ENCODE measurements at regions not wholly inside any gene's neighbourhood (a gene's known extent, or its start where the extent isn't known, plus 50 kb on each side); places are given as distances from the start of the nearest gene placed in this dataset.

- TF ChIP-seq, protein P1, sequence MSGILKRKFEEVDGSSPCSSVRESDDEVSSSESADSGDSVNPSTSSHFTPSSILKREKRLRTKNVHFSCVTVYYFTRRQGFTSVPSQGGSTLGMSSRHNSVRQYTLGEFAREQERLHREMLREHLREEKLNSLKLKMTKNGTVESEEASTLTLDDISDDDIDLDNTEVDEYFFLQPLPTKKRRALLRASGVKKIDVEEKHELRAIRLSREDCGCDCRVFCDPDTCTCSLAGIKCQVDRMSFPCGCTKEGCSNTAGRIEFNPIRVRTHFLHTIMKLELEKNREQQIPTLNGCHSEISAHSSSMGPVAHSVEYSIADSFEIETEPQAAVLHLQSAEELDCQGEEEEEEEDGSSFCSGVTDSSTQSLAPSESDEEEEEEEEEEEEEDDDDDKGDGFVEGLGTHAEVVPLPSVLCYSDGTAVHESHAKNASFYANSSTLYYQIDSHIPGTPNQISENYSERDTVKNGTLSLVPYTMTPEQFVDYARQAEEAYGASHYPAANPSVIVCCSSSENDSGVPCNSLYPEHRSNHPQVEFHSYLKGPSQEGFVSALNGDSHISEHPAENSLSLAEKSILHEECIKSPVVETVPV (CRISPR knock-in tag; IDR thresholded peaks at IDR 0.05) = no peak
- no peak for TF ChIP-seq ARNTL (CRISPR knock-in tag; IDR thresholded peaks at IDR 0.05; ENCODE audit: borderline replicate concordance, low read depth)
- TF ChIP-seq ZFP30 (CRISPR knock-in tag; IDR thresholded peaks at IDR 0.05) = no peak
- no peak for TF ChIP-seq ZNF8 (CRISPR knock-in tag; IDR thresholded peaks at IDR 0.05)
- TF ChIP-seq, protein P2, sequence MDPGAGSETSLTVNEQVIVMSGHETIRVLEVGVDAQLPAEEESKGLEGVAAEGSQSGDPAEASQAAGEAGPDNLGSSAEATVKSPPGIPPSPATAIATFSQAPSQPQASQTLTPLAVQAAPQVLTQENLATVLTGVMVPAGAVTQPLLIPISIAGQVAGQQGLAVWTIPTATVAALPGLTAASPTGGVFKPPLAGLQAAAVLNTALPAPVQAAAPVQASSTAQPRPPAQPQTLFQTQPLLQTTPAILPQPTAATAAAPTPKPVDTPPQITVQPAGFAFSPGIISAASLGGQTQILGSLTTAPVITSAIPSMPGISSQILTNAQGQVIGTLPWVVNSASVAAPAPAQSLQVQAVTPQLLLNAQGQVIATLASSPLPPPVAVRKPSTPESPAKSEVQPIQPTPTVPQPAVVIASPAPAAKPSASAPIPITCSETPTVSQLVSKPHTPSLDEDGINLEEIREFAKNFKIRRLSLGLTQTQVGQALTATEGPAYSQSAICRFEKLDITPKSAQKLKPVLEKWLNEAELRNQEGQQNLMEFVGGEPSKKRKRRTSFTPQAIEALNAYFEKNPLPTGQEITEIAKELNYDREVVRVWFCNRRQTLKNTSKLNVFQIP (CRISPR knock-in tag; IDR thresholded peaks at IDR 0.05; ENCODE audit: borderline replicate concordance, low read depth) = no peak
- TF ChIP-seq ZC3H10 (CRISPR knock-in tag; IDR thresholded peaks at IDR 0.05) = no peak
- TF ChIP-seq, protein P3, sequence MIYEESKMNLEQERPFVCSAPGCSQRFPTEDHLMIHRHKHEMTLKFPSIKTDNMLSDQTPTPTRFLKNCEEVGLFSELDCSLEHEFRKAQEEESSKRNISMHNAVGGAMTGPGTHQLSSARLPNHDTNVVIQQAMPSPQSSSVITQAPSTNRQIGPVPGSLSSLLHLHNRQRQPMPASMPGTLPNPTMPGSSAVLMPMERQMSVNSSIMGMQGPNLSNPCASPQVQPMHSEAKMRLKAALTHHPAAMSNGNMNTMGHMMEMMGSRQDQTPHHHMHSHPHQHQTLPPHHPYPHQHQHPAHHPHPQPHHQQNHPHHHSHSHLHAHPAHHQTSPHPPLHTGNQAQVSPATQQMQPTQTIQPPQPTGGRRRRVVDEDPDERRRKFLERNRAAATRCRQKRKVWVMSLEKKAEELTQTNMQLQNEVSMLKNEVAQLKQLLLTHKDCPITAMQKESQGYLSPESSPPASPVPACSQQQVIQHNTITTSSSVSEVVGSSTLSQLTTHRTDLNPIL (CRISPR knock-in tag; IDR thresholded peaks at IDR 0.05; ENCODE audit: low read depth) = no peak
- TF ChIP-seq SNAI2 (CRISPR knock-in tag; IDR thresholded peaks at IDR 0.05) = no peak
- no peak for TF ChIP-seq ZNF70 (CRISPR knock-in tag; IDR thresholded peaks at IDR 0.05)
- TF ChIP-seq, protein P4, sequence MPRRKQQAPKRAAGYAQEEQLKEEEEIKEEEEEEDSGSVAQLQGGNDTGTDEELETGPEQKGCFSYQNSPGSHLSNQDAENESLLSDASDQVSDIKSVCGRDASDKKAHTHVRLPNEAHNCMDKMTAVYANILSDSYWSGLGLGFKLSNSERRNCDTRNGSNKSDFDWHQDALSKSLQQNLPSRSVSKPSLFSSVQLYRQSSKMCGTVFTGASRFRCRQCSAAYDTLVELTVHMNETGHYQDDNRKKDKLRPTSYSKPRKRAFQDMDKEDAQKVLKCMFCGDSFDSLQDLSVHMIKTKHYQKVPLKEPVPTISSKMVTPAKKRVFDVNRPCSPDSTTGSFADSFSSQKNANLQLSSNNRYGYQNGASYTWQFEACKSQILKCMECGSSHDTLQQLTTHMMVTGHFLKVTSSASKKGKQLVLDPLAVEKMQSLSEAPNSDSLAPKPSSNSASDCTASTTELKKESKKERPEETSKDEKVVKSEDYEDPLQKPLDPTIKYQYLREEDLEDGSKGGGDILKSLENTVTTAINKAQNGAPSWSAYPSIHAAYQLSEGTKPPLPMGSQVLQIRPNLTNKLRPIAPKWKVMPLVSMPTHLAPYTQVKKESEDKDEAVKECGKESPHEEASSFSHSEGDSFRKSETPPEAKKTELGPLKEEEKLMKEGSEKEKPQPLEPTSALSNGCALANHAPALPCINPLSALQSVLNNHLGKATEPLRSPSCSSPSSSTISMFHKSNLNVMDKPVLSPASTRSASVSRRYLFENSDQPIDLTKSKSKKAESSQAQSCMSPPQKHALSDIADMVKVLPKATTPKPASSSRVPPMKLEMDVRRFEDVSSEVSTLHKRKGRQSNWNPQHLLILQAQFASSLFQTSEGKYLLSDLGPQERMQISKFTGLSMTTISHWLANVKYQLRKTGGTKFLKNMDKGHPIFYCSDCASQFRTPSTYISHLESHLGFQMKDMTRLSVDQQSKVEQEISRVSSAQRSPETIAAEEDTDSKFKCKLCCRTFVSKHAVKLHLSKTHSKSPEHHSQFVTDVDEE (CRISPR knock-in tag; IDR thresholded peaks at IDR 0.05) = no peak
- no peak for TF ChIP-seq RARB (CRISPR knock-in tag; IDR thresholded peaks at IDR 0.05)
- TF ChIP-seq, protein P5, sequence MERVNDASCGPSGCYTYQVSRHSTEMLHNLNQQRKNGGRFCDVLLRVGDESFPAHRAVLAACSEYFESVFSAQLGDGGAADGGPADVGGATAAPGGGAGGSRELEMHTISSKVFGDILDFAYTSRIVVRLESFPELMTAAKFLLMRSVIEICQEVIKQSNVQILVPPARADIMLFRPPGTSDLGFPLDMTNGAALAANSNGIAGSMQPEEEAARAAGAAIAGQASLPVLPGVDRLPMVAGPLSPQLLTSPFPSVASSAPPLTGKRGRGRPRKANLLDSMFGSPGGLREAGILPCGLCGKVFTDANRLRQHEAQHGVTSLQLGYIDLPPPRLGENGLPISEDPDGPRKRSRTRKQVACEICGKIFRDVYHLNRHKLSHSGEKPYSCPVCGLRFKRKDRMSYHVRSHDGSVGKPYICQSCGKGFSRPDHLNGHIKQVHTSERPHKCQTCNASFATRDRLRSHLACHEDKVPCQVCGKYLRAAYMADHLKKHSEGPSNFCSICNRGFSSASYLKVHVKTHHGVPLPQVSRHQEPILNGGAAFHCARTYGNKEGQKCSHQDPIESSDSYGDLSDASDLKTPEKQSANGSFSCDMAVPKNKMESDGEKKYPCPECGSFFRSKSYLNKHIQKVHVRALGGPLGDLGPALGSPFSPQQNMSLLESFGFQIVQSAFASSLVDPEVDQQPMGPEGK (CRISPR knock-in tag; IDR thresholded peaks at IDR 0.05; ENCODE audit: borderline replicate concordance) = no peak
- TF ChIP-seq ESRRG (CRISPR knock-in tag; IDR thresholded peaks at IDR 0.05) = no peak
- no peak for TF ChIP-seq PPARA (CRISPR knock-in tag; IDR thresholded peaks at IDR 0.05; ENCODE audit: borderline replicate concordance)
- TF ChIP-seq OSR1 (CRISPR knock-in tag; IDR thresholded peaks at IDR 0.05) = no peak
- TF ChIP-seq TOX (CRISPR knock-in tag; IDR thresholded peaks at IDR 0.05; ENCODE audit: borderline replicate concordance) = no peak
- TF ChIP-seq BACH2 (CRISPR knock-in tag; IDR thresholded peaks at IDR 0.05; ENCODE audit: borderline replicate concordance) = no peak
- TF ChIP-seq ISL1 (CRISPR knock-in tag; IDR thresholded peaks at IDR 0.05) = no peak
- TF ChIP-seq ZFP3 (CRISPR knock-in tag; IDR thresholded peaks at IDR 0.05) = no peak
- ATAC-seq = no peak
Measured at GRCh38 chr2:190150413-190150812, 87.9 kb upstream of the MSTN start.

- no peak for ATAC-seq
- TF ChIP-seq ZNF8 (CRISPR knock-in tag; IDR thresholded peaks at IDR 0.05) (no peak), ZC3H10 (CRISPR knock-in tag; IDR thresholded peaks at IDR 0.05) (no peak), TOX (CRISPR knock-in tag; IDR thresholded peaks at IDR 0.05; ENCODE audit: borderline replicate concordance) (no peak), BACH2 (CRISPR knock-in tag; IDR thresholded peaks at IDR 0.05; ENCODE audit: borderline replicate concordance) (no peak)
Measured at GRCh38 chr2:190149908-190150307, 87.4 kb upstream of the MSTN start.

DNA sequence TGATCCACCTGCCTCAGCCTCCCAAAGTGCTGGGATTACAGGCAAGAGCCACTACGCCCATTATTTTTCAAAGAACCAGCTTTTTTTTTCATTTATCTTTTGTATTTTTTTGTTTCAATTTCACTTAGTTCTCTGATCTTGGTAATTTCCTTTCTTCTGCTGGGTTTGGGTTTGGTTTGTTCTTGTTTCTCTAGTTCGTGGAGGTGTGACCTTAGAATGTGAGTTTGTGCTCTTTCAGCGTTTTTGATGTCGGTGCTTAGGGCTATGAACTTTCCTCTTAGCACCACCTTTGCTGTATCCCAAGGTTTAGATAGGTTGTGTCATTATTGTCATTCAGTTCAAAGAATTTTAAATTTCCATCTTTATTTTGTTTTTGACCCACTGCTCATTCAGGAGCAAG, 86.7 kb upstream of the MSTN start:
- ATAC-seq = no peak
- no peak for TF ChIP-seq BACH2 (CRISPR knock-in tag; IDR thresholded peaks at IDR 0.05; ENCODE audit: borderline replicate concordance)
- TF ChIP-seq GLIS3 (CRISPR knock-in tag; IDR thresholded peaks at IDR 0.05) = no peak
- TF ChIP-seq ZFP3 (CRISPR knock-in tag; IDR thresholded peaks at IDR 0.05) = no peak
- no peak for TF ChIP-seq TOX (CRISPR knock-in tag; IDR thresholded peaks at IDR 0.05; ENCODE audit: borderline replicate concordance)
- no peak for TF ChIP-seq OSR1 (CRISPR knock-in tag; IDR thresholded peaks at IDR 0.05)
- TF ChIP-seq ZC3H10 (CRISPR knock-in tag; IDR thresholded peaks at IDR 0.05) = no peak
- no peak for TF ChIP-seq PPARA (CRISPR knock-in tag; IDR thresholded peaks at IDR 0.05; ENCODE audit: borderline replicate concordance)
- TF ChIP-seq, protein P5 (CRISPR knock-in tag; IDR thresholded peaks at IDR 0.05; ENCODE audit: borderline replicate concordance) = no peak
- no peak for TF ChIP-seq SNAI2 (CRISPR knock-in tag; IDR thresholded peaks at IDR 0.05)
- TF ChIP-seq, protein P3 (CRISPR knock-in tag; IDR thresholded peaks at IDR 0.05; ENCODE audit: low read depth) = no peak
- TF ChIP-seq, protein P1 (CRISPR knock-in tag; IDR thresholded peaks at IDR 0.05) = no peak
- TF ChIP-seq ZNF70 (CRISPR knock-in tag; IDR thresholded peaks at IDR 0.05) = no peak
- TF ChIP-seq ZNF8 (CRISPR knock-in tag; IDR thresholded peaks at IDR 0.05) = no peak

All from SK-N-SH treated with all-trans-retinoic acid at 6 μM for 48 hours (cell line).